NCI-H187 treated with DMSO at 0.1 percent for 48 hours (cell line): ENCODE measurements at regions not wholly inside any gene's neighbourhood (a gene's known extent, or its start where the extent isn't known, plus 50 kb on each side); places are given as distances from the start of the nearest gene placed in this dataset.
"Not testable (repeated sequence)": the region's sequence is repeated elsewhere in the genome, so short reads cannot be mapped to it uniquely, and the experiment has no call there.

Experiments
- DNase-seq: peaks from one replicate; lab custom pipeline; 2025; lab: John Stamatoyannopoulos, UW

GRCh38 chr11:122441666-122442035 lies 213.9 kb upstream of the UBASH3B start:
- peak; percentile 12 for DNase-seq

- no peak for DNase-seq
These were observed 214.5 kb upstream of the UBASH3B start for GRCh38 chr11:122440811-122441665.

GRCh38 chr11:122439866-122440810 lies 215.4 kb upstream of the UBASH3B start:
- DNase-seq, result peak; percentile 57

GRCh38 chr11:122436188-122436555 lies 219.3 kb upstream of the UBASH3B start:
- no peak for DNase-seq

GRCh38 chr11:122435540-122436187 lies 219.9 kb upstream of the UBASH3B start:
- DNase-seq, result no peak

GRCh38 chr11:122434786-122435185 lies 220.7 kb upstream of the UBASH3B start:
- no peak for DNase-seq

GRCh38 chr11:122430490-122430889 lies 225.0 kb upstream of the UBASH3B start:
- no peak for DNase-seq

GRCh38 chr11:122426073-122426472 lies 229.4 kb upstream of the UBASH3B start:
- no peak for DNase-seq

GRCh38 chr11:122424636-122425035 lies 230.9 kb upstream of the UBASH3B start:
- DNase-seq, result no peak

GRCh38 chr11:122423886-122424285 lies 231.6 kb upstream of the UBASH3B start:
- no peak for DNase-seq

- DNase-seq, result no peak
These were observed 232.2 kb upstream of the UBASH3B start for GRCh38 chr11:122423273-122423672.

GRCh38 chr11:122422682-122423081 lies 232.8 kb upstream of the UBASH3B start:
- DNase-seq, result no peak

- DNase-seq, result no peak
These were observed 233.8 kb upstream of the UBASH3B start for GRCh38 chr11:122421702-122422101.

GRCh38 chr11:122418032-122418431 lies 237.5 kb upstream of the UBASH3B start:
- no peak for DNase-seq

- no peak for DNase-seq
These were observed 241.0 kb upstream of the UBASH3B start for GRCh38 chr11:122414406-122415018.

GRCh38 chr11:122413677-122414076 lies 241.8 kb upstream of the UBASH3B start:
- DNase-seq, result no peak

- no peak for DNase-seq
These were observed 242.9 kb upstream of the UBASH3B start for GRCh38 chr11:122412581-122412980.

GRCh38 chr11:122406466-122406865 lies 249.1 kb upstream of the UBASH3B start:
- no peak for DNase-seq

GRCh38 chr11:122405547-122406341 lies 249.8 kb upstream of the UBASH3B start:
- no peak for DNase-seq

- no peak for DNase-seq
These were observed 251.0 kb upstream of the UBASH3B start for GRCh38 chr11:122404571-122404970.

- DNase-seq, result not testable (repeated sequence)
These were observed 253.9 kb upstream of the UBASH3B start for GRCh38 chr11:122401581-122401980.
